Activated CD4-positive, alpha-beta T cell treated with anti-CD3 and anti-CD28 coated beads, Interleukin-2, amount 50 U/mL, for 24 hours (primary cell): ENCODE measurements at regions not wholly inside any gene's neighbourhood (a gene's known extent, or its start where the extent isn't known, plus 50 kb on each side); places are given as distances from the start of the nearest gene placed in this dataset.

Source experiments
- DNase-seq, 2 donors: peaks; one replicate each; pipeline ENCODE4 v3.0.0-alpha.2; 2020; ENCODE audit warnings: low read depth in 1 of 2, low spot score in 1 of 2

DNA sequence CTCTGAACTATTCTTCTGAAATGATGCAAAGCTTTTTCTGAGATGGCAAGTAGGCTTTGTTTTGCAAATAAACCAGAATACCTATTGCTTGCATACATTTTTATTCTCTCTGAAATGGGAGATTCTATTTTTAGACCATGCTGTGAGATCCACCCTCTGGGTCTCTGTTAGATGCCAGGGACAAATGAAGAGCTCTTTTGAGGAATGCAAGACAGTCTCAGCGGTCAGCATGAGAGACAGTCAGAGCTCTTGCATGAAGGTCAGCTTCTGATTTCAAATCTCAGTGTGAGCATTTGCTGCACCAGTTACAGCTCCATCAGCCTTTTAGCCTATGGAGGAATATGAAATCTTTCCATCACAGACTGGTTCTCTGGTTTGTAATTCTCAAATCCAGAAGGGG, 429.9 kb upstream of the KLF6 start:
- DNase-seq, result no peak

DNA sequence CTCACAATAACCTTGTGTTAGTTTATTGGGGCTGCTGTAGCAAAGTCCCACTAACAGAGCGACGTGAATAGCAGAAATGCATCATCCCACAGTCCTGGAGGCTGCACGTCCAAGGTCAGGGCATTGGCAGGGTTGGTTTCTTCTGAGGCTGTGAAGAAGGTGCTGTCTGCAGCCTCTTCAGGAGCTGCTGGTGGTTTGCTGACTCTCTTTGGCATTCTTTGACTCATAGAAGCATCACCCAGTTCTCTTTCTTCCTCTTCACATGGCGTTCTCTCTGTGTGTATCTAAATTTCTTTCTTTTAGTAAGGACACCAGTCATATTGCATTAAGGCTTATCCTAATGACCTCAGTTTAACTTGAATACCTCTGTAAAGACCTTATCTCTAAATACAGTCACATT, 428.4 kb upstream of the KLF6 start:
- DNase-seq, result no peak

DNA sequence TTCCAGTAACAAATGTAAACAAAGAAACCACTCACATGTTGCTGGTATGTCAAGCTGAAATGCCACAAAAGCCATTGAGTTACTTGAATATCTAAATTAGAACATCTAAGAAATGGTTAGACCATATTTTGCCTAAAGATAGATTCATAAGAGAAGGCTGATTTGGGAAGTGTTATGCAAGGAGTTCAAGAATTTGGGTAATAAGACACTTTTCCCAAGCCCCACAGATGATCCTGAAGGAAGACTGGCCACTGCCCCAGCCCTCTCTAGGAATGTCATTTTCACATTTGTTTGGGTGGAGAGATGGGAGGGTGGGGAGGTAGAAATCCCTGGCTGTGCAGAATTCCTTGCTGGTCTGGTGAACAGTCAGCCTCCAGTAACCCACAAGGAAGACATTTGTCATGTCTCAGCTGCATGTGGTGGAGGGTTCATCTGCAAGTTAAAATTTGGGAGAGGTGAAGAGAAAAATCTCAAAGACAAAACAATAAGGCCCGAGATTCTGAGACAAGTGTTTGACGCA, 427.2 kb upstream of the KLF6 start:
- no peak for DNase-seq

DNA sequence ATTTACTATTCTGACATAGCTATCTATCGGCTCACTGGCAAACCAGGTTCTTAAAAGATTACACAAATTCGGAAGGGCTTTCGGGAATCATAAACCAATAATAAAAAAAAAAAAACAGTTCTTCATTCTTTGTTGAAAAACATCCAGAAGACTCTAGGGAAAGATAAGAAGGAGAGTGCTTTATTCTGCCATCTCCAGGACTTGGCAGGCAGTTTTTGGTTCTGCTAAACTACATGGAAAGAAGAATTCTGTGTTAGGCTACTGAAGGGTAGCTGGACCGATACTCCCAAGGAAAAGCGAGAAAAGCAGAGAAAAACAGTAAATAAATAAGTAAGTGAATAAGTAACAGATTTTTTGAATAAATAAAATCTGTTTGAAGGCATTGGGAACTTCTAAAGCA, 423.5 kb upstream of the KLF6 start:
- DNase-seq, result no peak

DNA sequence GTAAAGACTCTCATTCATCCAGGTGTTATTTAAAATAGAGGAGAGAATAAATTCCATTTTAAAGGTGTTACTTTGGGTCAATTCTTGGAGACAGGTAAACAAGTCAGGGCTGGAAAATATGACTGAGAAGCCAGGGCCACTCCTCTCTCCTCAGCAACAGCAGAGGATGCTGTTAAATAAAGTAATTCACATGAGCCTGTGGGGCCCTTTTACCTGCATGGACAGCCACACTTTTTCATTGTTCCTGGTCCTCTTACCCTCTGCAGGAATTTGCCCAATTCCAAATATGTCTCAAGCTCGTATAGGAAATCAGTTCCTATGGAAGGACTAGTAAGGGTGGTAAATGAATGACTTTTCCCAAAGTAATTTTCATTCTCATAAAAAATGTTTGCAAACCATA, 420.1 kb upstream of the KLF6 start:
- DNase-seq, result no peak

DNA sequence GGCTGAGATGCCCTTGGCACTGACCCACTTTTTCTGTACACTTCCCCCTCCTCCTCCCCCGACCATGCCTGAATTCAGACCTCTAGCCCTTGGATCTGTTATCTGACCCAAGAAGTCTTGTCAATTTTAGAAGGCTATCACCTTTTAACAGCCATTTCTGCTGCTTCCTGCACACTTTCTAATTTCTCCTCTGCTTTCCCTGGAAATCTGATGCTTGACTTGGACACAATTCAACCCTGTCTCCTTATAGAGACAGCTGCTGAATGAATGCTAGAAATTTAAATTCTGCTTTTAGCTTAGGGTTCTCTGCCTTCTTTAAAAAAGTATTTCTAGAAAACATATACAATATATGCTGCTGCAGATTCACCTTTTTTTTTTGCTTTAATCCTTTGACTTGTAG, 417.9 kb upstream of the KLF6 start:
- DNase-seq, result no peak

DNA sequence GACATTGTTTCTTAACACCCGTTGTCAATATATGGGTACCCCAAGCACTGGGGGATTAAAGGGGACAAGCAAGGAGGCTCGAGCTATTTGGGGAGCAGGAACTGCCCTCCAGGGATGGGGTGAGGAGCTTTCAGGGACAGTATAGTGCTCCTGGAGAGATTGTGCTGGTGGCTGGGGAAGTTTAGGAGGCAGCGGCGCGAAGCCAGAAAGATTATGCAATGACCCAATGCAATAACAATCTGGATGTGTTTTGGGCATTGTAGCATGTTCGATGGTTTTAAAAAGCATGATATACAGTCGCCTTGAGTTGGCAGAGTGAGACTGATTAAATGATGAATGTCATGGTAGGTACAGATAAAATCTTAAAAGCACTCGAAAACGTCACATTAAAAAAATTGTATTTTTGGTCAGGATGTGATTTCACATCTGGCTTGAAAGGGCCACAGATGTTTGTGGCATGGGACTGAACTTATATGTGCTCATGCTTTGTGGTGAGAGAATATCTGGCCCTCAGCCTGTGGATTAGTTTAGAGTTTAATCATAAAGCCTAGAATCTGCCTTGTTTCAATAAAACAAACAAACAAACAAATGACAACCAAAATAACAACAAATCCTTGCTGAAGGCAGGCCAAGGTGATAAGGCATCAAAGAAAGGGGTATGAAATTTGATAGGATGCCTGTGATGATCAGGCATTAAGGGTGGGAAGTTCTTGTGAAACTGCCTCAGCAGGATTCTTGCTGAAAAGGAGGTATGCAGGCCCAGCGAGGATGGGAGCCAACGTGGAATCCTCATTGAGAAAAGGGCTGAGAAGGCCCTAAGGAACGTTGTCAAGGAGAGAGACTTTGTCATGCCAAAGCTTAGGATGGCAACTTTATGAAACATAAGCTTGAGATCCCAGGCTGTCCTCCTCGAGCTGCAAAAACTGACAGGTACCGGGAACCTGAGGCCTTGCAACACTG, 417.1 kb upstream of the KLF6 start:
- DNase-seq, result no peak

DNA sequence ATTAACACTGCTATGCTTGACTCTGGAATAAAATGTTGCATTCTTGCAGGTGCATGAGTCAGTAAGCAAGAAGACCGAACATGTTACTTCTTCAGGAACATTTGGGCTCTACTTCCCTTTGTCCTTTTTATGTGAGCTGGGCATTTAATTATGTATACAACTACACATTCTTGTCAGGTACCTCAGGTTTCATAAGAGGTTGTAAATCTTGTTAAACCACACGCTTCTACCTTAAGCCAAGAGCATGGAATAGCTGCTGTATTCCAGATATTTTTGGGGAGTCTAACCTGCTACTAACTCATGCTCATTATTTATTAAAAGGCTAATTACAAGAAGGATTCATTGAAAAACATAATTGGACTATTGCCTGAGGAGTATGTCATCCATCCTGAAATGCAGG, 414.2 kb upstream of the KLF6 start:
- no peak for DNase-seq

DNA sequence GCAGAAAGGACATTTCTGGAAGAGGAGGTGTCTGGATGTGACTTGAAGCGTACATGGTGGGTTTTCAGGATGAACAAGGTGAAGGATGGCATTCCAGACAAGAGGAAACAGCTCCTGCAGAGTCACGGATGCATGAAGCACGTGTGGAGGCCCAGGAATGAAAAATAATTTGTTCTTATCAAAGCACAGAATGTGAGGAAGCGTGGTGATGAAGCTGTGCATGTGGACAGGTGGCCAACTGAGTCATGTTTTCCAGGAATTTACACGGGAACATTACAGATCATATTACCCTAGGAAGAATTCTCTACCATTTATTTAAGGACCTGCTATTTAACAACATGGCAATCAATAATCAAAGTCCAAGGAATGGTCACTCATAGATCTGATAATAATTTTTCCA, 413.2 kb upstream of the KLF6 start:
- no peak for DNase-seq

DNA sequence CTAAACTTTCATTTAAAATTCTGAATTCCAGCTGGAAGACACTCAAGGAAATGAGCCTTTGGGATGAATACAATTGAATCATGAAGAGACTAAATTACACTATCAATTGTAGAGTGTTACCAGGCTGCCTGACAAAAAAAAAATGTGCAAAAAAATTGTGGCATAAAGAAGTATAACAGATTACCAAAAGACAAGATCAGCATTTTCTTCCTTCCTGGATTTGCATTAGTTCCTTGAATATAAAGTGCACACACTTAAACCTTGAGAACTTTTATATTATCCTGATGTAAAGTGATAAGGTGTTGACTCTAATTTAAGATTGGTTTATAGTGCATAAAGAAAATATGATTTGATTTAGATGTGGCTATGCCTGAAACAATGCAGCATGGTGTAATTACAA, 412.7 kb upstream of the KLF6 start:
- no peak for DNase-seq

DNA sequence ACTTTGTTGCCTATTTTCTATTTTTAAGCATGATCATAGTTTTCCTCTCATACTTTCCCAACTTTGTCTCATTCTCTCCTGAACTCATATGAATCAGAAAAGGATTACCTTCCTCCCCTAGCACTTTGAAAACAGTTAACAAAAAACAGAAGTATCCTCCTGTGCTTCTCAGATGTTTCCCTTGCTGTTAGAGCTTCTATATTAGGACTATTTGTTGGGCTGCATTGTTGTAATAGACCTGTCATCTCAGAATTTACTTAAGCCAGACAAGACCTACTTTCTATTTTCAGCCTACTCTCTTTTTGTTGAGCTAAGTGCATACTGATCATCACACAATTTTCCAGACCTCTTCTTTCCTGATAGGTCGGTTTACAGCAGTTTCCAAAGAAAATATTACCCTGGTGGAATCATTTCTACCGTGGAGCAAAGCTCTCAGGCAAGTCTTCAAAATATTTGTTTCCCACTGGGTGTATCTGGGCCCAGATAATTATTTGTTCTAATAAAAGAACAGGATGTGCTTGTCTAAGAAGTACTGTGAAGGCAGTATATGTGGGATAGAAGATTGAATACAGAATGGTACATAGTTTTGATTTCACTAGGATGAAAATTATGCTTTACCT, 411.9 kb upstream of the KLF6 start:
- no peak for DNase-seq

DNA sequence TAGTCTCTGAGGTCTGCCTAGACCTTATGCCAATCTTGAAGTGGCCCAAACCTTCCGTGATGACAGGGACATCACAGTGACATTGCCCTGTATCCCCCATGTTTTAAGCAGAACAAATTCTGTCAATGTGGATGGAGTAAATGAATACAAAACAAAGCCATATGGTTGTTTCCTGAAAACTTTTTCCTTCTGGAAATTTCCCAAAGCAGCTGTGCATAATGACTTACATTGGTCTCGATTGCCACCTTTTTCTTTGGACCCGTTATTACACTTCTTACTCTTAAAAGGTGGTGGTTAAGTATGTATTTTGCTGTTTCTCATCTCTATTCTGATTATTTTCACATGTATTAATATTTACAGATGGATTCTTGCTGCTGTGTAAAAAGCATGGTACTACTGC, 411.2 kb upstream of the KLF6 start:
- DNase-seq, result no peak

DNA sequence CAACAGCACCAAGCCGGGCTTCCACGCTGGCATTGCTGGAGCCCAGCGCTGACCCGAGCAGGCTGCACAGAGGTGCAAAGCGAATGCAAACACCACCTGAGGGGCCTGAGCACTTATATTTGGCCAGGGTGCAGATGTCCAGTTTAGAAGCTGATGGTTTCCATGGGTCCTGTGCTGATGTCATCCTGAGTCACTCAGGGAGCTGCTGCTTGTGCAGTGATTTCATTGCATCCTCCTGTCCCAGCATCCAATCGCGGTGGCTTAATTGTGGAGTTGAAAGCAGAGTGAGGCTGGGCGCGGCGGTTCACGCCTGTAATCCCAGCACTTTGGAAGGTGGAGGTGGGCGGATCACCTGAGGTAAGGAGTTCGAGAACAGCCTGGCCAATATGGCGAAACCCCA, 410.2 kb upstream of the KLF6 start:
- DNase-seq, result no peak

DNA sequence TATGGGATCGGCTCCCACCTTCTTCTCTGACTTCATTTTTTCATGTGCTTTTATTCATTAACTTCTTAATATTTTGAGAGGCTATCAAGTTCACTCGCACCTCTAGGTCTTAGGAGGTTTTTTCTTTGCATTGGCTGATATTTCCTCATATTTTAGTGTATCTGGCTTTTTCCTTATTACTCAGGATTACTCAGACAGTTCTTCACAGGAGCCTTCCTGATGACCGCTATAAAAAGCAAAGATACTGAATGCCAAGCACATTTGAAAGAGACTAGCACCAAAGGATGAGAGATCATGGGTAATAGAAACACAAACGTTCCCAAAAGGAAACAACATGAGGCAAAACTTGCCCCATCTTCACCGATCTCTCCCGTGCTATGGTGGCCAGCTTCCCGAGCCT, 409.2 kb upstream of the KLF6 start:
- no peak for DNase-seq

DNA sequence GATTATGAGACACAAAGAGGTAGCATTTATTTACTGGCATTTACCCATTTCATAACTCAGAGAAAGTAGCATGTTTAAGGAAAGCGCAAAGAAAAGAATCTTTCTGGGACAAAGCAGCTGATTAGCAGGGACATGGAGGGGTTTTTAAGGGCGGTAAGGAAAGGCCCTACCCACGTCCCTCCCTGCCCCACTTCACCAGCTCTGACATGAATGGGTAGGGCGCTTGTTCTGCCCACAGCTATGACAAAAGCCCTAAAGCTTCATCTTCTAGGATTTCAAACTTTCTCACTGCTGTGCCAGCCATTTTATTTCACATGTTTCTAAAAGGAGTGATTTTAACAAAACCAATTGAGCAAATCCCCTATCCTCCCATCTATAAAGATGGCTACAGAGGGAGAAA, 406.9 kb upstream of the KLF6 start:
- no peak for DNase-seq

DNA sequence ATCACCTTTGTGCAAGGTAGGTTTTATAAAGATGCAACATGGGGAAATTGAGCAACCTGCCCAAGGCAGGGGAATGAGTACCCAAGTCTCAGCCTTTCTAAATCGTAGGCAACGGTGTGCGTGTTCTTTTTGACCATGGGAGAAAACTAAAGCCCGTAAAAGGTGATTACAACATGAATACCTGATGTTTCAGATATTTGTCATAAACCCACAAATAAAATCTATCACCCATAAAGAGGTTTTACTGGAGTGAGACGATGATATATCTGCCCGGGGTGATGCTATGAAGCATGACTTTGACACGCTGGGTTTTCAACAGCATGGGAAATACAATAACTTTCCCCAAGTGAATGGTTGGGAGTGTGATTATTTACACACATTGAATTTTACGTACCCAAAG, 406.3 kb upstream of the KLF6 start:
- no peak for DNase-seq

DNA sequence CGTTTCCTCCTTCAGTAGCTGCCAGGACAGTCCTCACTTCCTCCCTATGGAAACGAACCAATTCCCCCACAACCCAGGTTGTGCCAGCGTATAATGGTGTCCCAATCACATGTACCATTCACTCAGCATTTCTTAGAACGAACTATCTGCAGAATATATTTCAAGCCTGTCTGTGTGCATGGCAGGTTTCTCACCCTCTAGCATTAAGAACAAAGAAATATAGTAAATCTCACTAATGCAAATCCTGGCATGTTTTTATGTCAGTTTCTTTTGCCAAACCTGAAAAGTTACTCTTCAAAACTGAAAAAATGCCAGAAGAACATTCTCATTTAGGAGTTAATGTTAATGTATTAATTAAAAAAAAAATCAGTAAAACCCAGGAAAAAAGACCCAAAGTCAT, 405.9 kb upstream of the KLF6 start:
- DNase-seq, result no peak

DNA sequence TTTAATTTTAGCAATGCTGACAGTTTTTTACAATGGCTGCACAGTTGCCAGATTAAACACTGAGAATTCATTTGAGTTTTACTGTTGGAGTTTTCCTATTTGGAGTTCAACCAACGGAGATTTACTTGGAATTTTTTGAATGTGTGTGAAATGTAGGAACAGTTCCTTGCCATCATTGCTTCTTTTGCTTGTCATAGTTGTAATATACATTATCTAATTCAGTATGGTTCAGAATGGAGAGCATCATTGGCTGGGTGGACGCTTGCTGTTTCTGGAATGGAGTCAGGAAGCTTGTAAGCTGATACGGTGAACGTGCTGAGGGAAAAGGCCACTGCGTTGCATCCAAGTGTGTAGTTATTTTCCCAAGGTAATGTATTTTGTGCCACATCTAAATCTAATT, 404.3 kb upstream of the KLF6 start:
- DNase-seq, result no peak

DNA sequence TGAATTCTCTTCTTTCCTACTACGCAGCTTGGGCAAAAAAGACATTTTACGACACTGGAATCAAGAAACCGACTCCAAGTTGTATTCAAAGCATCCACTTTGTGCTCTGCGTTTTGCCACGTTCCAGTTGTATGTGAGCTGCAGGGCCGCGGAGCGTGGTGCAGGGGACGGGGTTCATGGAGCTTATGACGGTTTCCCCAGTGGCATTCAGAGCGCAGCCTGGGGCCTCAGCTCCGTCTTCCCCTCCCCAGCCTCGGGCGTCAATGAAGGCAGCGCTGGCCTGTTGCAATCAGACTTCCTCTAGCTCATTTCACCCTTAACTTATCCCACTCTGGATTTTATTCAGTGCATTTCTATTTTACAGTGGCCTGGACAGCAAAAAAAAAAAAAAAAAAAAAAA, 403.4 kb upstream of the KLF6 start:
- no peak for DNase-seq

DNA sequence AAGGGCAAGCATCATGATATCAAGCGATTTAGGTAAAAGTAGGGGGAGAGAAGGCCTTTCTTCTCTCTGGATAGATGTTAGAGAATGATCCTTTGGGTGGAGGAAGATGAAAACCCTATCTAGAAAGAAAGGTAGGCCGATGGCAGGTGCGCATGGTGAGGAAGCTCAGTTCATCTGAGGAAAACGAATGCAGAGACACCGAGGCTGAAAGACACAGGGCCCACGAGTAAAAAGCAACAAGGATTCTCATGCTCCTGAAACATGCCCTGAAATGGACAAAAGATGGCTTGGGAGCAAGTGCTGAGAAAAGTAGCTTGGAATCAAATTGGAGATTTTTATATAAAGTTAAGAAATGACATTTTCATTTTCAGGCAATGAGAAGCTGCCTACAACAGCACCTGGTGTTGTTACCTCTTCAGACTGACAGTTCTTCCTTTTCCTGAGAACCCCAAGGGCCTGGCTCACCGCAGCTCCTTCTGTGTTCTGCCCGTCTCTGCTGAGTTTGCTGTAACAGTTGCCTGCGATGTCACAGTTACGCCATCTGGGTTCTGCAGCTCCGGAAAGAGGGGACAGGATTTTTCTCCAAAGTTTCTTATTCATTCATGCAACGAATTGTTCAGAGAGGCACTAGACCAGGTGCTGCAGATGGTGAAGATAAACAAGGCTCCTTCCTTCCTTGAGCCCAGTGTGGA, 402.0 kb upstream of the KLF6 start:
- DNase-seq, result no peak

DNA sequence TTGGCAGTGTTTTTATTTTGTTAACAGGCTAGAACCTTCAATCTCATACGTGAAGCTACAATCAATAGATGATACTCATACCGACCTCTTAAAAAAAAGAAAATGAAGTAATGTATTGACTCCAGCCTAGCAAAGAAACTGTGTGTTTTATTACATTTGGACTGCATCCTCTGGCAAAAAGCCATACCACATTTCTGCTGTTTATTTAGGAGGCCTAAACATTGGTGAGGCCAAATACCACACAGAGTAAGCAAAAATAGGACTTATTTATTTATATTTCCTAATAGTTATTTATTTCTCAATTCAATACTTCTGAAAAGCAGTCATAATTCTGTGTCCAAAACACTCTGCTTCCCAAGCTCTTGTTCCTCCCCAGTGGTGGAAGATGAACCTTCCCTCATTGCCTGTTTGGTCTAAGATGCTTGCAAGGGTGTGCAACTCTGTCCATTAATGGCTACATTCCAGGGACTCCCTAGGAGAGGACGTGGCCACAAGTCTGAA, 398.8 kb upstream of the KLF6 start:
- DNase-seq, result no peak

DNA sequence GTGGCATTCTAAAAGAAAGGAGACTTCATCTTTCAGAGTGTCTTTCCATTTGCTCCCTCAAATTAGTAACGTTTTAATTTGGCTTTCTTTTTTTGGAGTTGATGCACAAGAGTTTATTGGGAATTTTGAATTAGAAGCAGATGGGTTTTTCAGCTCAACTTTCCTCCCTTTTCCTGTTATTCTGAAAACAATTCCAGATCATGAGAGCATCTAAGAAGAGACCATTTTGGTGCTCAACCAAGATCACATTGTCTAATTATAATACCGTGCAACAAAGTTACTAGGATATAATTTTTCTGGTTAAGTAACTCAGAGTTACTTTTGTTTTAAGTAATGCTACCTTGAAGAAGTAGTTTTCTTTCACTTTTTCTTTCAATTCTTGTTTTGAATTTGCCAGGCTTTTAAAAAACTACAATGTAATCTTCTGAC, 396.6 kb upstream of the KLF6 start:
- DNase-seq, result no peak
